HepG2 (cell line): ENCODE measurements at regions not wholly inside any gene's neighbourhood (a gene's known extent, or its start where the extent isn't known, plus 50 kb on each side); places are given as distances from the start of the nearest gene placed in this dataset.

ENCODE experiments used
- ATAC-seq: fragments of 200-7000 bp; cut with Tn5 transposase; 3 replicates; pipeline ENCODE4 v1.9.1; 2020; ENCODE audit warnings: mild to moderate bottlenecking, moderate library complexity
- BruUV-seq: library from RNA; stranded (reverse); fragments of 400-500 nt; replicated peaks from 2 replicates; lab custom pipeline; 2021; lab: Mats Ljungman, UMichigan
- CTCF ChIA-PET: fragments of 300-600 bp; formaldehyde crosslinking; extraction: SDS; loops from one replicate; lab custom pipeline; 2021; ENCODE audit warnings: low total read pairs, inconsistent platforms, low intra/inter-chr PET ratio; lab: Yijun Ruan, JAX
- POLR2A ChIA-PET: fragments of 350-600 bp; sonication (Branson Sonifier 250); formaldehyde crosslinking; loops from one replicate; lab custom pipeline; 2020; ENCODE audit warnings: antibody characterized with exemption, inconsistent platforms; lab: Yijun Ruan, JAX
- DNase-seq: peaks from one replicate; pipeline ENCODE4 v3.0.0-alpha.2; 2015; ENCODE audit warnings: low spot score
- FAIRE-seq: peaks from 3 replicates; lab custom pipeline; 2011; peaks lifted over from hg19 to GRCh38; lab: Jason Lieb, UNC
- H2AFZ ChIP-seq: one replicate; pipeline ENCODE4 v1.6.1; 2011; ENCODE audit warnings: low read length, inconsistent platforms
- H3K27ac ChIP-seq: fragments of 300-600 bp; 3 replicates; pipeline ENCODE4 v1.8.0; 2011; ENCODE audit warnings: mixed run types, mild to moderate bottlenecking, mixed read lengths, low read length, inconsistent platforms; ENCODE audit not compliant: insufficient read depth; ENCODE audit errors: extremely low read length
- H3K27me3 ChIP-seq, 2 experiments: fragments of 200-600 bp in 1 of 2; 2 replicates in 1 of 2; 3 replicates in 1 of 2; pipeline versions ENCODE4 v1.6.0 to v1.8.0; 2011; ENCODE audit warnings: low read length in 2 of 2, mild to moderate bottlenecking in 2 of 2, moderate library complexity in 2 of 2, inconsistent platforms in 1 of 2; ENCODE audit not compliant: insufficient read depth in 2 of 2, control insufficient read depth in 1 of 2
- H3K36me3 ChIP-seq, 2 experiments: fragments of 200-600 bp in 1 of 2; replicated peaks in 1 of 2; 2 replicates in 1 of 2; 3 replicates in 1 of 2; pipeline versions ENCODE4 v1.5.1 to v1.8.0; 2011; ENCODE audit warnings: low read length in 2 of 2, inconsistent platforms in 1 of 2; ENCODE audit not compliant: insufficient read depth in 2 of 2, control insufficient read depth in 1 of 2
- H3K4me1 ChIP-seq: 2 replicates; pipeline ENCODE4 v1.5.1; 2012; ENCODE audit warnings: low read length, inconsistent platforms; ENCODE audit not compliant: insufficient read depth
- H3K4me2 ChIP-seq: 2 replicates; pipeline ENCODE4 v1.6.0; 2011; ENCODE audit warnings: low read depth, low read length, inconsistent platforms
- H3K4me3 ChIP-seq, 3 experiments: fragments of 200-600 bp in 1 of 3; sonication (generic), shearing (Covaris generic) in 1 of 3; replicated peaks in 1 of 3; 2 replicates each; pipeline ENCODE4 v1.5.1; 2011 to 2016; ENCODE audit warnings: low read length in 3 of 3, inconsistent platforms in 2 of 3, low read depth in 2 of 3, mild to moderate bottlenecking in 2 of 3, control low read depth in 1 of 3, mixed read lengths in 1 of 3; ENCODE audit not compliant: insufficient read depth in 1 of 3
- H3K79me2 ChIP-seq: one replicate; pipeline ENCODE4 v1.6.1; 2011; ENCODE audit warnings: low read length, inconsistent platforms; ENCODE audit not compliant: insufficient read depth
- H3K9ac ChIP-seq: 2 replicates; pipeline ENCODE4 v1.6.0; 2011; ENCODE audit warnings: mild to moderate bottlenecking, low read depth, low read length, inconsistent platforms; ENCODE audit not compliant: insufficient read depth
- H3K9me3 ChIP-seq: 2 replicates; pipeline ENCODE4 v1.5.1; 2012; ENCODE audit warnings: mild to moderate bottlenecking, low read length
- H4K20me1 ChIP-seq: 2 replicates; pipeline ENCODE4 v1.6.0; 2011; ENCODE audit warnings: inconsistent platforms, mild to moderate bottlenecking, low read length, moderate library complexity; ENCODE audit not compliant: insufficient read depth
- AKNA ChIP-seq: sonication (generic); formaldehyde crosslinking; IDR thresholded peaks from 2 replicates; pipeline ENCODE4 v1.4.0; 2020; ENCODE audit warnings: missing genetic modification reagents, borderline replicate concordance
- BRD4 ChIP-seq: sonication (generic); formaldehyde crosslinking; IDR thresholded peaks from 2 replicates; pipeline ENCODE4 v1.4.0; 2020; ENCODE audit warnings: missing genetic modification reagents
- GLMP ChIP-seq: sonication (generic); formaldehyde crosslinking; IDR thresholded peaks from 2 replicates; pipeline ENCODE4 v1.9.0; 2021; ENCODE audit warnings: missing genetic modification reagents, mild to moderate bottlenecking, borderline replicate concordance
- IKZF1 ChIP-seq: fragments of 450-650 bp; IDR thresholded peaks from 2 replicates; pipeline ENCODE4 v1.7.1; 2016
- MZF1 ChIP-seq: sonication (generic); formaldehyde crosslinking; IDR thresholded peaks from 2 replicates; pipeline ENCODE4 v1.8.1; 2023; ENCODE audit warnings: mild to moderate bottlenecking, missing genetic modification reagents, borderline replicate concordance
- PRPF4 ChIP-seq: fragments of 200-400 bp; formaldehyde crosslinking; IDR thresholded peaks from 2 replicates; pipeline ENCODE4 v1.6.1; 2016; ENCODE audit warnings: low read length, low read depth; ENCODE audit not compliant: poor library complexity, severe bottlenecking
- SAP130 ChIP-seq: IDR thresholded peaks from 2 replicates; pipeline ENCODE4 v1.6.1; 2016; ENCODE audit warnings: low read depth
- SNRNP70 ChIP-seq: fragments of 200-400 bp; formaldehyde crosslinking; IDR thresholded peaks from 2 replicates; pipeline ENCODE4 v1.6.1; 2017; ENCODE audit warnings: mild to moderate bottlenecking, low read depth, low read length, moderate library complexity
- SP4 ChIP-seq: sonication (generic); formaldehyde crosslinking; IDR thresholded peaks from 2 replicates; pipeline ENCODE4 v1.8.1; 2023; ENCODE audit warnings: mild to moderate bottlenecking, missing genetic modification reagents
- ZFP82 ChIP-seq: sonication (generic); formaldehyde crosslinking; IDR thresholded peaks from 2 replicates; pipeline ENCODE4 v1.5.1; 2020; ENCODE audit warnings: mild to moderate bottlenecking, missing genetic modification reagents, borderline replicate concordance
- ZKSCAN5 ChIP-seq: sonication (generic); formaldehyde crosslinking; IDR thresholded peaks from 2 replicates; pipeline ENCODE4 v1.5.1; 2020; ENCODE audit warnings: mild to moderate bottlenecking, missing genetic modification reagents
- ZNF224 ChIP-seq: sonication (generic); formaldehyde crosslinking; IDR thresholded peaks from 2 replicates; pipeline ENCODE4 v1.5.0; 2020; ENCODE audit warnings: mild to moderate bottlenecking, missing genetic modification reagents
- ZNF441 ChIP-seq: sonication (generic); formaldehyde crosslinking; IDR thresholded peaks from 2 replicates; pipeline ENCODE4 v1.7.0; 2021; ENCODE audit warnings: missing genetic modification reagents, borderline replicate concordance
- WGBS: methylation state at CpG from one replicate; pipeline ENCODE4 v1.1.6; 2017; ENCODE audit warnings: low lambda C conversion rate; 5-methylcytosine and 5-hydroxymethylcytosine counted together
- in situ Hi-C: cut with HindIII; loops from 2 replicates; pipeline ENCODE4 v1.10.0; 2017; ENCODE audit warnings: low pct_unique_long_range_greater_than_20kb; ENCODE audit not compliant: extremely low pct_ligation_motif_present
- intact Hi-C: fragments of 100-400 bp; cut with micrococcal nuclease; formaldehyde crosslinking; loops from one replicate; pipeline ENCODE4 v1.10.0; 2022; ENCODE audit not compliant: unreplicated experiment

DNA sequence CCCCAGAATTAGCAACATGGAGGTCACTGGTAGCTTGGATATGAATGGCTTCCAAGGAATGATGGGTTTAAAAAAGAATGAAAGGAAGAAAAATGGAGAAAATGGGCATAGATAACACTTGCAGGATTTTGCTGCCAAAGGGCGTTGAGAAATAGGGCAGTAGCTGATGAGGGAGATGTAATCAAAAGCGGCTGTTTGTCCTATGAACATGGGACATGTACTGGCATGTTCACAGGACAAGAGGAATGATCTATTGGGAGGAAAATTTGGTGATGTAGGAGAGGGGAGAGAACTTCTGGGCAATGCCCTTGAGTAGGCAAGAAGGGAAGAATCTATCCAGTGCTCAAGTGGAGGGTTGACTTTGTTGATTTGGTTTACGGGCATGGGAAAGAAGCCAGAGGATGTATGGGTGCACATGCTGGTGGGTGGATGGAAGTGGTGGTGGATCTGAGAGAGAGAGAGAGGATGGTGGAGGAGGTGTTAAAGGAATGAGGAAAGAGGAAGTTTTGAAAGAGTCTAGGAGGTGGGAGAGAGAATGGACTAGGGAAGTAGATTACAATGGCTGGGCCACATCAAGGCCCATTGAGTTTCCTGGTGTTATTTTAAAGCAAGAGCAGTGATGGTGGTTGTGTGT, 115.1 kb upstream of the MVB12B start:
- CTCF ChIA-PET = no interaction called here
- 31% methylated on average over 3 of the region's 3 CpGs for WGBS

More for the DNA sequence above, 115.1 kb upstream of the MVB12B start:
- intact Hi-C loops (no loop called here), in situ Hi-C loops (no loop called here)
- FAIRE-seq (no peak), ATAC-seq (no peak), DNase-seq (no peak)
- Histone ChIP-seq H3K4me2 (no peak overlapping the region), H2AFZ (no peak overlapping the region), H3K4me3 (no peak overlapping the region), H3K27me3 (peaks cover 0 to 26% of the 10 kb centered on the region in 2 experiments; a peak in 2 of 5 replicates), H3K36me3 (no peaks in the 10 kb centered on the region), H3K9me3 (no peaks in the 10 kb centered on the region; the same call in 1 of the 2 replicates), H3K4me1 (no peaks in the 10 kb centered on the region), H3K79me2 (no peaks in the 10 kb centered on the region), H3K27ac (no peak overlapping the region), H3K9ac (no peak overlapping the region), H4K20me1 (no peaks in the 10 kb centered on the region)
- TF ChIP-seq AKNA (CRISPR knock-in tag) (no peak), SNRNP70 (no peak), SAP130 (CRISPR knock-in tag) (no peak), PRPF4 (no peak), SP4 (CRISPR knock-in tag) (no peak), MZF1 (CRISPR knock-in tag) (no peak), IKZF1 (no peak), ZFP82 (CRISPR knock-in tag) (no peak), ZNF441 (CRISPR knock-in tag) (no peak), ZKSCAN5 (CRISPR knock-in tag) (no peak), ZNF224 (no peak), GLMP (CRISPR knock-in tag) (no peak), BRD4 (CRISPR knock-in tag) (no peak)
- no TSS peak for BruUV-seq
- POLR2A ChIA-PET = no interaction called here
